Panc1 (cell line): ENCODE measurements at regions not wholly inside any gene's neighbourhood (a gene's known extent, or its start where the extent isn't known, plus 50 kb on each side); places are given as distances from the start of the nearest gene placed in this dataset.

Experiments
- CTCF ChIP-seq: fragments of 450-650 bp; IDR thresholded peaks from 2 replicates; pipeline ENCODE4 v1.5.1; 2017; ENCODE audit warnings: mild to moderate bottlenecking
- POLR2AphosphoS5 ChIP-seq: IDR thresholded peaks from 2 replicates; pipeline ENCODE4 v1.6.1; 2012; ENCODE audit warnings: mild to moderate bottlenecking, low read depth, low read length, moderate library complexity
- SIN3A ChIP-seq: IDR thresholded peaks from 2 replicates; pipeline ENCODE4 v1.6.1; 2012; ENCODE audit warnings: low read depth, mild to moderate bottlenecking, low read length, moderate library complexity, borderline replicate concordance; ENCODE audit not compliant: insufficient read depth

- TF ChIP-seq CTCF (no peak), POLR2AphosphoS5 (no peak), SIN3A (no peak)
Measured at GRCh38 chr5:15350614-15351013, 149.4 kb upstream of the FBXL7 start.
